ENCODE measurements at regions not wholly inside any gene's neighbourhood (a gene's known extent, or its start where the extent isn't known, plus 50 kb on each side); places are given as distances from the start of the nearest gene placed in this dataset.
"Not testable (repeated sequence)": the region's sequence is repeated elsewhere in the genome, so short reads cannot be mapped to it uniquely, and the experiment has no call there.

DNA sequence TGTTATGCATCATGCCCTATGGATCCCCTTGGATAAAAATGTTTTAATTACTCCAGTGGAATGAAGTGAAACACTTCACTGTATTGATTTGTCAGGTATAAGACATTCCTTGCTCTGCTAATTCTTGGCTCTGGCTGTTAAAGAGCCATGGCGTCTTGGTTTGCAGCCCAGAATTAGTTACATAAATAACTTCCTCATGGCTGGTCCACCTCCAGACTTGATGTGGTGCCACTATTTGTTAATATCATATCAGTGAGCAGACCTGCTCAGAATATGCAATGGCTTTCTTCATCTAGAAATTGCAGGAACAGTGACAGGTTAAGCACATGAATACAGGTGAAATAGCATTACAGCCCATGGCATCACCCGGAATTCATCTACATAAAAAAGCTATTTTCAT is 446.9 kb upstream of the GRIN3A start:
- no peaks in the 10 kb centered on the region for H3K9me3 ChIP-seq
- H3K27me3 ChIP-seq: no peaks in the 10 kb centered on the region
- no peak for DNase-seq (ENCODE audit: low spot score)
- H3K4me1 ChIP-seq: no peaks in the 10 kb centered on the region
- H3K36me3 ChIP-seq: no peaks in the 10 kb centered on the region
- no peak overlapping the region for H3K4me3 ChIP-seq
- no peak overlapping the region for H3K27ac ChIP-seq
- TF ChIP-seq, protein P1, sequence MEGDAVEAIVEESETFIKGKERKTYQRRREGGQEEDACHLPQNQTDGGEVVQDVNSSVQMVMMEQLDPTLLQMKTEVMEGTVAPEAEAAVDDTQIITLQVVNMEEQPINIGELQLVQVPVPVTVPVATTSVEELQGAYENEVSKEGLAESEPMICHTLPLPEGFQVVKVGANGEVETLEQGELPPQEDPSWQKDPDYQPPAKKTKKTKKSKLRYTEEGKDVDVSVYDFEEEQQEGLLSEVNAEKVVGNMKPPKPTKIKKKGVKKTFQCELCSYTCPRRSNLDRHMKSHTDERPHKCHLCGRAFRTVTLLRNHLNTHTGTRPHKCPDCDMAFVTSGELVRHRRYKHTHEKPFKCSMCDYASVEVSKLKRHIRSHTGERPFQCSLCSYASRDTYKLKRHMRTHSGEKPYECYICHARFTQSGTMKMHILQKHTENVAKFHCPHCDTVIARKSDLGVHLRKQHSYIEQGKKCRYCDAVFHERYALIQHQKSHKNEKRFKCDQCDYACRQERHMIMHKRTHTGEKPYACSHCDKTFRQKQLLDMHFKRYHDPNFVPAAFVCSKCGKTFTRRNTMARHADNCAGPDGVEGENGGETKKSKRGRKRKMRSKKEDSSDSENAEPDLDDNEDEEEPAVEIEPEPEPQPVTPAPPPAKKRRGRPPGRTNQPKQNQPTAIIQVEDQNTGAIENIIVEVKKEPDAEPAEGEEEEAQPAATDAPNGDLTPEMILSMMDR (IDR thresholded peaks at IDR 0.05): no peak

DNA sequence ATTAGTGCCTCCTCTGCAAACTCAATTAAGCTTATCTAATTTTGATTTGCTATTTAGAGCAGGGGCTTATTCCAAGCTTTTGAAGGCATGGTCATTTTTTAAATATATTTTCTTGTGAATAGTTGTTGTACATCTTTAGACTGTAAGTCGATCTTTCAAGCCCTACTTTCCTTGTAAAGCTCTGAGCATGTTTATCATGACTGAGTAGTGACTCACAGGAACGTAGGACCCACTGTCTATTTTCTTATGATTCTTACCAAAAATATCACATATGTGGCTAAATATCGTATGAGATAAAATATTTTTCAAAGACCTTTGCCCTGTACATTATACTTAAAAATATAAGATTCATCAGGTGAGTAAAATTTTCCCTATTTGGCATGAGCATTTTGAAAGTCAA is 440.4 kb upstream of the GRIN3A start:
- no peak overlapping the region for H3K27ac ChIP-seq
- H3K9me3 ChIP-seq: peaks cover 0 to 15% of the 10 kb centered on the region in 2 donors
- no peaks in the 10 kb centered on the region for H3K4me1 ChIP-seq
- H3K4me3 ChIP-seq: no peak overlapping the region
- DNase-seq (ENCODE audit: low spot score): no peak
- no peaks in the 10 kb centered on the region for H3K36me3 ChIP-seq
- TF ChIP-seq, protein P1 (IDR thresholded peaks at IDR 0.05): no peak
- no peaks in the 10 kb centered on the region for H3K27me3 ChIP-seq

DNA sequence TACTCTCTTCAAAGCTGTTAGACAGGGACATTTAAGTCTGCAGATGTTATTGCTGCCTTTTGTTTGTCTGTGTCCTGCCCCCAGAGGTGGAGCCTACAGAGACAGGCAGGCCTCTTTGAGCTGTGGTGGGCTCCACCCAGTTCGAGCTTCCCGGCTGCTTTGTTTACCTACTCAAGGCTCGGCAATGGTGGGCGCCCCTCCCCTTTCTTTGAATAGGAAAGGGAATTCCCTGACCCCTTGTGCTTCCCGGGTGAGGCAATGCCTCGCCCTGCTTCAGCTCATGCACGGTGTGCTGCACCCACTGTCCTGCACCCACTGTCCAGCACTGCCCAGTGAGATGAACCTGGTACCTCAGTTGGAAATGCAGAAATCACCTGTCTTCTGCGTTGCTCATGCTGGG is 435.8 kb upstream of the GRIN3A start:
- not testable (repeated sequence) for DNase-seq (ENCODE audit: low spot score); H3K36me3 ChIP-seq; H3K27me3 ChIP-seq; H3K4me3 ChIP-seq; H3K27ac ChIP-seq; H3K4me1 ChIP-seq
- peaks cover 0 to 15% of the 10 kb centered on the region in 2 donors for H3K9me3 ChIP-seq

GRCh38 chr9:102164247-102164646 is 425.8 kb upstream of the GRIN3A start:
- H3K4me3 ChIP-seq: no peak overlapping the region
- H3K4me1 ChIP-seq: no peaks in the 10 kb centered on the region
- no peak for DNase-seq (ENCODE audit: low spot score)
- TF ChIP-seq, protein P1 (IDR thresholded peaks at IDR 0.05): no peak
- no peaks in the 10 kb centered on the region for H3K9me3 ChIP-seq
- no peak overlapping the region for H3K27ac ChIP-seq
- H3K36me3 ChIP-seq: no peaks in the 10 kb centered on the region
- no peaks in the 10 kb centered on the region for H3K27me3 ChIP-seq

DNA sequence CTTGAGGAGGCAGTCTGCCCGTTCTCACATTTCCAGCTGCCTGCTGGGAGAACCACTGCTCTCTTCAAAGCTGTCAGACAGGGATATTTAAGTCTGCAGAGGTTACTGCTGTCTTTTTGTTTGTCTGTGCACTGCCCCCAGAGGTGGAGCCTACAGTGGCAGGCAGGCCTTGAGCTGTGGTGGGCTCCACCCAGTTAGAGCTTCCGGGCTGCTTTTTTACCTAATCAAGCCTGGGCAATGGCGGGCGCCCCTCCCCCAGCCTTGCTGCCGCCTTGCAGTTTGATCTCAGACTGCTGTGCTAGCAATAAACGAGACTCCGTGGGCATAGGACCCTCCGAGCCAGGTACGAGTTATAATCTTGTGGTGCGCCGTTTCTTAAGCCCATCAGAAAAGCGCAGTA is 414.6 kb upstream of the GRIN3A start:
- not testable (repeated sequence) for H3K27ac ChIP-seq; H3K27me3 ChIP-seq; DNase-seq (ENCODE audit: low spot score); H3K4me3 ChIP-seq; H3K4me1 ChIP-seq; H3K36me3 ChIP-seq
- H3K9me3 ChIP-seq: peaks cover 0 to 17% of the 10 kb centered on the region in 2 donors

DNA sequence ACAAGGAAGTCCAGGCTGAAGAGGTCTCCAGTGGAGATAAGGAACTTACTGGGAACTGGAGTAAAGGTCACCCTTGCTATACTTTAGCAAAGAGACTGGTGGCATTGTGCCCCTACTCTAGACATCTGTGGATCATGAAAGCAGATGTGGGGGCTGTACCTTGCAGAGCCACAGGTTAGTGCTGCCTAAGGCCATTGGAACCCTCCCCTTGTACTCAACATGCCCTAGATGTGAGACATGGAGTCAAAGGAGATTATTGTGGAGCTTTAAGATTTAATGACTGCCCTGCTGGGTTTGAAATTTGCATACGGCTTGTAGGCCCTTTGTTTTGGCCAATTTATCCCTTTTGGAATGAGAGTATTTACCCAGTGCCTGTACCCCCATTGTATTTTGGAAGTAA is 397.3 kb upstream of the GRIN3A start:
- DNase-seq (ENCODE audit: low spot score): no peak
- Histone ChIP-seq H3K27me3 (no peaks in the 10 kb centered on the region), H3K4me1 (no peaks in the 10 kb centered on the region), H3K4me3 (no peak overlapping the region), H3K36me3 (no peaks in the 10 kb centered on the region), H3K9me3 (no peaks in the 10 kb centered on the region), H3K27ac (no peak overlapping the region)
- TF ChIP-seq, protein P1 (IDR thresholded peaks at IDR 0.05): no peak

DNA sequence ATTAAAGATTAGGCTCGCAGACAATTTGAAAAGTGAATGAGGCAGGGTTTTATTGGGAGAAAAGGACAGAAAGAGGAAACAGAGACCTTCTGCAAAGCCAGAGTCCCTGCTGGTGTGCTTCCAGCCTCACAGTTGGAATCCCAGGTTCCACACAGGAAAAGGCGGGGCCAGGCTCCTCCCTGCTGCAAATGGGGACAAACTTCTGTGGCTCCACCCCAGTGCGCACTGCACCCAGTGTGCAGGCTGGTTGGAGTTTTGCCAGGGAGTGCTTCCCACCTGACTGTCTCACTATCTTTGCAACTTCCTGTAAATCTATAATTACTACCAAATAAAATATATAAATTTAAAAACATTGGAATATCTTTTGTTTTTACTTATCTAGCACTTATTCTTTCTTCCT is 386.0 kb upstream of the GRIN3A start:
- DNase-seq (ENCODE audit: low spot score): no peak
- TF ChIP-seq, protein P1 (IDR thresholded peaks at IDR 0.05): no peak
- H3K9me3 ChIP-seq: no peaks in the 10 kb centered on the region

More for the DNA sequence above, 386.0 kb upstream of the GRIN3A start:
- no peaks in the 10 kb centered on the region for H3K36me3 ChIP-seq
- H3K4me1 ChIP-seq: no peaks in the 10 kb centered on the region
- H3K4me3 ChIP-seq: no peak overlapping the region
- H3K27me3 ChIP-seq: no peaks in the 10 kb centered on the region
- no peak overlapping the region for H3K27ac ChIP-seq

Measured in right atrium auricular region (tissue), 2 donors.